ENCODE measurements at regions not wholly inside any gene's neighbourhood (a gene's known extent, or its start where the extent isn't known, plus 50 kb on each side); places are given as distances from the start of the nearest gene placed in this dataset.

- TF ChIP-seq POLR2A (IDR thresholded peaks at IDR 0.05; ENCODE audit: extremely low read depth, insufficient read length) (no peak), MAX (IDR thresholded peaks at IDR 0.05; ENCODE audit: low read depth, low read length) (no peak)
These were observed 1191.4 kb upstream of the PHF14 start for GRCh38 chr7:9782275-9782674.

Measured in NB4 (cell line).